K562 (cell line): ENCODE measurements at regions not wholly inside any gene's neighbourhood (a gene's known extent, or its start where the extent isn't known, plus 50 kb on each side); places are given as distances from the start of the nearest gene placed in this dataset.

Experiments used
- CBFA2T3 ChIP-seq: fragments of 450-650 bp; IDR thresholded peaks from 2 replicates; pipeline ENCODE4 v1.6.1; 2017
- CEBPB ChIP-seq: fragments of 450-650 bp; IDR thresholded peaks from 2 replicates; pipeline ENCODE4 v1.6.1; 2016; ENCODE audit warnings: missing genetic modification characterization, missing compliant biosample characterization
- CHD2 ChIP-seq: IDR thresholded peaks from 2 replicates; pipeline ENCODE4 v1.6.1; 2011; ENCODE audit warnings: low read depth, low read length
- CTBP1 ChIP-seq: fragments of 450-650 bp; IDR thresholded peaks from 2 replicates; pipeline ENCODE4 v1.6.1; 2016; ENCODE audit warnings: borderline replicate concordance
- FOXJ3 ChIP-seq: sonication (generic); formaldehyde crosslinking; IDR thresholded peaks from 2 replicates; pipeline ENCODE4 v1.4.0; 2020; ENCODE audit warnings: mild to moderate bottlenecking, missing genetic modification reagents
- LEF1 ChIP-seq: fragments of 450-650 bp; IDR thresholded peaks from 2 replicates; pipeline ENCODE4 v1.6.1; 2016; ENCODE audit warnings: mild to moderate bottlenecking
- MAFF ChIP-seq: IDR thresholded peaks from 2 replicates; pipeline ENCODE4 v1.6.1; 2012; ENCODE audit warnings: low read length, improper control_type of control experiment
- MTA1 ChIP-seq: fragments of 450-650 bp; IDR thresholded peaks from 2 replicates; pipeline ENCODE4 v1.6.1; 2017; ENCODE audit warnings: borderline replicate concordance
- NCOA4 ChIP-seq: fragments of 450-650 bp; IDR thresholded peaks from 2 replicates; pipeline ENCODE4 v1.6.1; 2018; ENCODE audit warnings: mild to moderate bottlenecking; ENCODE audit not compliant: partially characterized antibody
- NR2C1 ChIP-seq, 2 experiments: fragments of 450-650 bp; IDR thresholded peaks; 2 replicates each; pipeline ENCODE4 v1.6.1; 2017; ENCODE audit warnings: mild to moderate bottlenecking in 2 of 2, antibody characterized with exemption in 1 of 2, inconsistent platforms in 1 of 2, missing compliant biosample characterization in 1 of 2, missing genetic modification characterization in 1 of 2
- RBBP5 ChIP-seq: fragments of 200-600 bp; sonication (generic); IDR thresholded peaks from 2 replicates; pipeline ENCODE4 v1.6.1; 2012; ENCODE audit warnings: borderline replicate concordance, mild to moderate bottlenecking, low read length, control low read depth, inconsistent platforms; ENCODE audit not compliant: insufficient read depth, poor library complexity, severe bottlenecking
- SMARCA4 ChIP-seq: fragments of 450-650 bp; IDR thresholded peaks from 2 replicates; pipeline ENCODE4 v1.6.1; 2016
- SMARCA5 ChIP-seq: fragments of 450-650 bp; IDR thresholded peaks from 2 replicates; pipeline ENCODE4 v1.6.1; 2016
- SREBF2 ChIP-seq: sonication (generic); formaldehyde crosslinking; IDR thresholded peaks from 2 replicates; pipeline ENCODE4 v1.4.0; 2020; ENCODE audit warnings: mild to moderate bottlenecking, missing genetic modification reagents
- TEAD4 ChIP-seq, 2 experiments: sonication (generic) in 1 of 2; formaldehyde crosslinking in 1 of 2; IDR thresholded peaks; 2 replicates each; pipeline versions ENCODE4 v1.6.1 to v1.8.0; 2012 to 2022; ENCODE audit warnings: borderline replicate concordance in 1 of 2, inconsistent platforms in 1 of 2, low read length in 1 of 2, mild to moderate bottlenecking in 1 of 2, missing genetic modification reagents in 1 of 2
- XRCC3 ChIP-seq: fragments of 450-650 bp; IDR thresholded peaks from 2 replicates; pipeline ENCODE4 v1.6.1; 2017; ENCODE audit warnings: mild to moderate bottlenecking, moderate library complexity
- ZBTB17 ChIP-seq: fragments of 450-650 bp; formaldehyde crosslinking; IDR thresholded peaks from 2 replicates; pipeline ENCODE4 v1.4.0; 2020; ENCODE audit warnings: mild to moderate bottlenecking
- TF ChIP-seq, protein P1 (sequence below): fragments of 450-650 bp; IDR thresholded peaks from 2 replicates; pipeline ENCODE4 v1.6.1; 2016; ENCODE audit warnings: borderline replicate concordance
- TF ChIP-seq, protein P2 (sequence below): fragments of 450-650 bp; formaldehyde crosslinking; IDR thresholded peaks from 2 replicates; pipeline ENCODE4 v1.4.0; 2022; ENCODE audit warnings: mild to moderate bottlenecking, moderate library complexity
- TF ChIP-seq, protein P3 (sequence below), 2 experiments: fragments of 450-650 bp in 1 of 2; sonication (generic) in 1 of 2; formaldehyde crosslinking in 1 of 2; IDR thresholded peaks in 1 of 2; conservative IDR thresholded peaks in 1 of 2; 2 replicates each; pipeline versions ENCODE4 v1.6.1 to v1.8.1; 2016 to 2023; ENCODE audit warnings: mild to moderate bottlenecking in 2 of 2, moderate library complexity in 2 of 2, inconsistent platforms in 1 of 2, missing genetic modification reagents in 1 of 2
- TF ChIP-seq, protein P4 (sequence below): fragments of 250-450 bp; sonication (Bioruptor Pico); IDR thresholded peaks from 2 replicates; pipeline ENCODE4 v1.8.0; 2022; ENCODE audit warnings: inconsistent platforms

DNA sequence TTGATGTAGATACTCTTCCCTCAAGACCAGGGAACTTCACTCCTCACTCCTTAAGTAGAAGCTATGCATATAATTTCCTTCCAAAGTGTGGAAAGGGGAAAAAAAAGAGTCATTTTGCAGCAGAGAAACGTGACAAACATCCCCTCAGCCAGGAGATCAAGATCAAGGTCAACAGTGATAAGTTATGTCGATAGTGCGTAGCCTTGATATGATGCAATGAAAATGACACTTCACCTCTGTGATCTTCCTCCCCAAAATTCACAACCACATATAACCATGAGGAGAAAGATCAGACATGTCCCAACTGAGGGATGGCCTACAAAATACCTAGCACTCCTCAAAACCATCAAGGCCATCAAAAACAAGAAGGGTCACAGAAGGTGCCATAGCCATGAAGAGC is 160.4 kb upstream of the MYLIP start (continued):
- TF ChIP-seq, protein P1, sequence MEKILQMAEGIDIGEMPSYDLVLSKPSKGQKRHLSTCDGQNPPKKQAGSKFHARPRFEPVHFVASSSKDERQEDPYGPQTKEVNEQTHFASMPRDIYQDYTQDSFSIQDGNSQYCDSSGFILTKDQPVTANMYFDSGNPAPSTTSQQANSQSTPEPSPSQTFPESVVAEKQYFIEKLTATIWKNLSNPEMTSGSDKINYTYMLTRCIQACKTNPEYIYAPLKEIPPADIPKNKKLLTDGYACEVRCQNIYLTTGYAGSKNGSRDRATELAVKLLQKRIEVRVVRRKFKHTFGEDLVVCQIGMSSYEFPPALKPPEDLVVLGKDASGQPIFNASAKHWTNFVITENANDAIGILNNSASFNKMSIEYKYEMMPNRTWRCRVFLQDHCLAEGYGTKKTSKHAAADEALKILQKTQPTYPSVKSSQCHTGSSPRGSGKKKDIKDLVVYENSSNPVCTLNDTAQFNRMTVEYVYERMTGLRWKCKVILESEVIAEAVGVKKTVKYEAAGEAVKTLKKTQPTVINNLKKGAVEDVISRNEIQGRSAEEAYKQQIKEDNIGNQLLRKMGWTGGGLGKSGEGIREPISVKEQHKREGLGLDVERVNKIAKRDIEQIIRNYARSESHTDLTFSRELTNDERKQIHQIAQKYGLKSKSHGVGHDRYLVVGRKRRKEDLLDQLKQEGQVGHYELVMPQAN = no peak
- TF ChIP-seq CTBP1 = peak; percentile 55; the same call in 1 of the 2 replicates
- TF ChIP-seq, protein P2, sequence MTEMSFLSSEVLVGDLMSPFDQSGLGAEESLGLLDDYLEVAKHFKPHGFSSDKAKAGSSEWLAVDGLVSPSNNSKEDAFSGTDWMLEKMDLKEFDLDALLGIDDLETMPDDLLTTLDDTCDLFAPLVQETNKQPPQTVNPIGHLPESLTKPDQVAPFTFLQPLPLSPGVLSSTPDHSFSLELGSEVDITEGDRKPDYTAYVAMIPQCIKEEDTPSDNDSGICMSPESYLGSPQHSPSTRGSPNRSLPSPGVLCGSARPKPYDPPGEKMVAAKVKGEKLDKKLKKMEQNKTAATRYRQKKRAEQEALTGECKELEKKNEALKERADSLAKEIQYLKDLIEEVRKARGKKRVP (CRISPR knock-in tag) = peak; percentile 76; the same call in 1 of the 2 replicates
- TF ChIP-seq, protein P3, sequence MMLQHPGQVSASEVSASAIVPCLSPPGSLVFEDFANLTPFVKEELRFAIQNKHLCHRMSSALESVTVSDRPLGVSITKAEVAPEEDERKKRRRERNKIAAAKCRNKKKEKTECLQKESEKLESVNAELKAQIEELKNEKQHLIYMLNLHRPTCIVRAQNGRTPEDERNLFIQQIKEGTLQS (IDR thresholded peaks at IDR 0.05) = peak; percentile 63
- TF ChIP-seq, protein P3 (CRISPR knock-in tag; conservative IDR thresholded peaks at IDR 0.05) = no peak
- peak; percentile 53; the same call in 1 of the 2 replicates for TF ChIP-seq CEBPB (tag)
- TF ChIP-seq XRCC3 = no peak
- TF ChIP-seq CBFA2T3 = no peak
- TF ChIP-seq TEAD4 (IDR thresholded peaks at IDR 0.05; ENCODE audit: low read length) = no peak
- TF ChIP-seq TEAD4 (CRISPR knock-in tag; IDR thresholded peaks at IDR 0.05; ENCODE audit: borderline replicate concordance) = no peak
- no peak for TF ChIP-seq RBBP5
- no peak for TF ChIP-seq MAFF
- peak; percentile 52; the same call in 1 of the 2 replicates for TF ChIP-seq MTA1
- TF ChIP-seq CHD2 = no peak
- no peak for TF ChIP-seq SMARCA5
- no peak for TF ChIP-seq NR2C1 (IDR thresholded peaks at IDR 0.05)
- TF ChIP-seq NR2C1 (tag; IDR thresholded peaks at IDR 0.05) = peak; percentile 69; the same call in 1 of the 2 replicates
- TF ChIP-seq ZBTB17 (CRISPR knock-in tag) = no peak
- no peak for TF ChIP-seq NCOA4
- TF ChIP-seq SREBF2 (CRISPR knock-in tag) = no peak
- 0 out of 2 replicates have a peak, but pooled peaks have one; percentile 12 for TF ChIP-seq SMARCA4
- TF ChIP-seq, protein P4, sequence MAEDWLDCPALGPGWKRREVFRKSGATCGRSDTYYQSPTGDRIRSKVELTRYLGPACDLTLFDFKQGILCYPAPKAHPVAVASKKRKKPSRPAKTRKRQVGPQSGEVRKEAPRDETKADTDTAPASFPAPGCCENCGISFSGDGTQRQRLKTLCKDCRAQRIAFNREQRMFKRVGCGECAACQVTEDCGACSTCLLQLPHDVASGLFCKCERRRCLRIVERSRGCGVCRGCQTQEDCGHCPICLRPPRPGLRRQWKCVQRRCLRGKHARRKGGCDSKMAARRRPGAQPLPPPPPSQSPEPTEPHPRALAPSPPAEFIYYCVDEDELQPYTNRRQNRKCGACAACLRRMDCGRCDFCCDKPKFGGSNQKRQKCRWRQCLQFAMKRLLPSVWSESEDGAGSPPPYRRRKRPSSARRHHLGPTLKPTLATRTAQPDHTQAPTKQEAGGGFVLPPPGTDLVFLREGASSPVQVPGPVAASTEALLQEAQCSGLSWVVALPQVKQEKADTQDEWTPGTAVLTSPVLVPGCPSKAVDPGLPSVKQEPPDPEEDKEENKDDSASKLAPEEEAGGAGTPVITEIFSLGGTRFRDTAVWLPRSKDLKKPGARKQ (CRISPR knock-in tag) = no peak
- TF ChIP-seq FOXJ3 (CRISPR knock-in tag) = no peak
- TF ChIP-seq LEF1 = peak; percentile 16; the same call in 1 of the 2 replicates
